Endothelial cell of umbilical vein (primary cell): ENCODE measurements at regions not wholly inside any gene's neighbourhood (a gene's known extent, or its start where the extent isn't known, plus 50 kb on each side); places are given as distances from the start of the nearest gene placed in this dataset.

Source experiments
- POLR2A ChIP-seq: IDR thresholded peaks from 2 replicates; pipeline ENCODE4 v1.6.1; 2012; ENCODE audit warnings: low read depth, mild to moderate bottlenecking, control low read depth, low read length
- POLR2AphosphoS5 ChIP-seq: IDR thresholded peaks from 2 replicates; pipeline ENCODE4 v1.6.1; 2012; ENCODE audit warnings: low read depth, mild to moderate bottlenecking, control low read depth, low read length, moderate library complexity; ENCODE audit not compliant: insufficient read depth
- TF ChIP-seq, protein P1 (sequence below): IDR thresholded peaks from 2 replicates; pipeline ENCODE4 v1.6.1; 2011; ENCODE audit not compliant: insufficient read depth, insufficient read length

DNA sequence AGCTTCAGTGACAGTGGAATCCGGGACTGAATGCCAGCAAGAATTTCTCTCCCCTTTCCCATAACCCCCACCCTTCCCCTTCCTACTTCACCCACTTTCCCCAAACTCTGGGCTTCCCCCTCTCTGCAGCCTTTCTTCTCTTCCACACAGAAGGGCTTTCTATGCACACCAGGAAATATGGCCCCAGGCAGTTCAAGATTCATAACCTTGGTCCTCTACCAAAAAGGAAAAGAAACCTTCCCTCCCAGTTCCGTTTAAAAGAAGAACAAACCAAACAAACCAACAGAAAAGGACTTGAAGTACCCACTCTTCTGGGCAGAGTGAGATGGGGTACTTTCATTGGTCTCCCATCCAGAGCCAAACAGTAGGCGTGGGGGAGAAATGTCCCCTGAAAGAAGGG is 68.8 kb upstream of the ABHD2 start:
- TF ChIP-seq POLR2AphosphoS5 (no peak), POLR2A (no peak)
- TF ChIP-seq, protein P1, sequence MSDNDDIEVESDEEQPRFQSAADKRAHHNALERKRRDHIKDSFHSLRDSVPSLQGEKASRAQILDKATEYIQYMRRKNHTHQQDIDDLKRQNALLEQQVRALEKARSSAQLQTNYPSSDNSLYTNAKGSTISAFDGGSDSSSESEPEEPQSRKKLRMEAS = no peak
